Skeletal muscle tissue (tissue), 3 donors: ENCODE measurements at regions not wholly inside any gene's neighbourhood (a gene's known extent, or its start where the extent isn't known, plus 50 kb on each side); places are given as distances from the start of the nearest gene placed in this dataset.

Experiments
- H3K27ac ChIP-seq: one replicate; pipeline ENCODE4 v1.7.0; 2013; ENCODE audit warnings: mild to moderate bottlenecking, low read depth, low read length, inconsistent platforms
- H3K27me3 ChIP-seq, 3 donors: one replicate each; pipeline ENCODE4 v1.7.0; 2013; ENCODE audit warnings: low read length in 3 of 3; ENCODE audit not compliant: control insufficient read depth in 3 of 3, insufficient read depth in 3 of 3
- H3K36me3 ChIP-seq, 3 donors: one replicate each; pipeline ENCODE4 v1.7.0; 2013; ENCODE audit warnings: low read length in 3 of 3; ENCODE audit not compliant: control insufficient read depth in 3 of 3, insufficient read depth in 3 of 3
- H3K4me1 ChIP-seq, 3 donors: one replicate each; pipeline ENCODE4 v1.7.0; 2013; ENCODE audit warnings: low read length in 3 of 3, mild to moderate bottlenecking in 3 of 3; ENCODE audit not compliant: control insufficient read depth in 3 of 3, insufficient read depth in 3 of 3
- H3K4me3 ChIP-seq, 3 donors: one replicate each; pipeline ENCODE4 v1.7.0; 2013; ENCODE audit warnings: low read length in 3 of 3
- H3K9ac ChIP-seq, 3 donors: one replicate each; pipeline ENCODE4 v1.7.0; 2013; ENCODE audit warnings: low read length in 3 of 3, mild to moderate bottlenecking in 3 of 3, moderate library complexity in 2 of 3, low read depth in 1 of 3
- H3K9me3 ChIP-seq, 3 donors: one replicate each; pipeline ENCODE4 v1.7.0; 2013; ENCODE audit warnings: low read length in 3 of 3; ENCODE audit not compliant: control insufficient read depth in 3 of 3
- donor health status: Osteomylitis.

DNA sequence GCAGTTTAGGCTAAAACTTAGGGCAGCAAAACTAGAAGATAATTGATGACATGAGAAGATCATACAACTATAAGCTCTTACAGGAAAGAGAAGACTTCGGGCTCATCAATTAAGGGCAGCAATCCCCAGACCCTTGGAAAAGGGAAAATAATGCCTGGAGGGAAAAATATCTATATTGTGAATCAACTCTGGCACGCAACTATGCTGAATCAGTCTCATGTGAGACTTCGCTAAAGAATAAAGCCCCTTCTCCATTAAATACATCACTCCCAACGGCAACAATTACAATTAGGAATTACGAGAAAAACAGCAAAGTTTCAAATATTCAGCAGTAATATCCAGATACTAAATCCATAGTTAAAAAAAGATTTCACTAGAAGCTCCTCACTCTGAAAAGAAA, 2016.8 kb upstream of the IGFBP7 start:
- no peak overlapping the region for H3K9ac ChIP-seq
- no peaks in the 10 kb centered on the region for H3K27me3 ChIP-seq
- H3K36me3 ChIP-seq = no peaks in the 10 kb centered on the region
- no peak overlapping the region for H3K4me3 ChIP-seq
- H3K27ac ChIP-seq = no peak overlapping the region
- H3K4me1 ChIP-seq = no peaks in the 10 kb centered on the region
- H3K9me3 ChIP-seq = no peaks in the 10 kb centered on the region

GRCh38 chr4:59127743-59128142, 2017.6 kb upstream of the IGFBP7 start:
- H3K36me3 ChIP-seq = no peaks in the 10 kb centered on the region
- H3K27ac ChIP-seq = no peak overlapping the region
- H3K9ac ChIP-seq = no peak overlapping the region
- no peaks in the 10 kb centered on the region for H3K27me3 ChIP-seq
- H3K9me3 ChIP-seq = no peaks in the 10 kb centered on the region
- no peak overlapping the region for H3K4me3 ChIP-seq
- H3K4me1 ChIP-seq = no peaks in the 10 kb centered on the region

DNA sequence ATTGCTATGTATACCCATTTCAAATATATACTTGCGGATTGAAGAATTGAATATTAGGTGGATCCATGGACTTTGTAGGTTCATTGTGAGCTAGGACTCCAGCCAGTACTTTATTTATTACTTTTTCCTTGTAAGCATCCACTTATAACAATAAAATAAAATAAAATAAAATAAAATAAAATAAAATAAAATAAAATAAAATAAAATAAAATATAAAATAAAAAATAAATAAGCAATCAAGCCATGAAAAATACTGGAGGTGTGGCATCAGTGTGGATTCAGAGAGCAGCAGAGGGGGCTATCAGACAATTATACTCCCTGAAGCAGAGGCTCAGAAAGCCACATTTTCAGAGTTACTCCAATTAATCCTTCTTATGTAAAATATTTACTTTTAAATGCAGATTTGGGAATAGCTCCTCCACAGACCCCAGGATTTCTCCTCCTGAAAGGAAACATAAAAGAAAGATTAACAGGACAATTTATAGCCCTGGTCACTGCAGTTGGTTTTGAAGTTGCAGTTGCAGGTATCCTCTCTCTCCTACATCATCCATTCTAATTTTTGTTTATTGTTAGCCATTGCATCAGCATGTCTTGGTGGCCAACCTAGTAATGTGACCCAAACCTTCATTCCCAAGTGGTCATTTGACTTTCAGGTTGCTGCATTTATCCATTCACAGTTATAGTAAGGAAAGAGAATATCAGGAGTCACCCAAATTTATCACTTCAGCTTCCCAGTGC, 2025.2 kb upstream of the IGFBP7 start:
- Histone ChIP-seq H3K36me3 (no peaks in the 10 kb centered on the region), H3K9me3 (peaks cover 0 to 2% (median 0%) of the 10 kb centered on the region in 3 donors), H3K9ac (no peak overlapping the region), H3K4me3 (no peak overlapping the region), H3K4me1 (no peaks in the 10 kb centered on the region), H3K27me3 (no peaks in the 10 kb centered on the region), H3K27ac (no peak overlapping the region)

- H3K27ac ChIP-seq = no peak overlapping the region
- H3K4me1 ChIP-seq = no peaks in the 10 kb centered on the region
- H3K4me3 ChIP-seq = no peak overlapping the region
- no peak overlapping the region for H3K9ac ChIP-seq
- no peaks in the 10 kb centered on the region for H3K9me3 ChIP-seq
- H3K27me3 ChIP-seq = no peaks in the 10 kb centered on the region
- H3K36me3 ChIP-seq = no peaks in the 10 kb centered on the region
These were observed 2038.9 kb upstream of the ADGRL3 start for GRCh38 chr4:59161249-59161648.

- Histone ChIP-seq H3K9me3 (no peaks in the 10 kb centered on the region), H3K9ac (no peak overlapping the region), H3K27ac (no peak overlapping the region), H3K4me3 (no peak overlapping the region), H3K4me1 (no peaks in the 10 kb centered on the region), H3K36me3 (no peaks in the 10 kb centered on the region), H3K27me3 (no peaks in the 10 kb centered on the region)
These were observed 2024.5 kb upstream of the ADGRL3 start for GRCh38 chr4:59175617-59176016.

DNA sequence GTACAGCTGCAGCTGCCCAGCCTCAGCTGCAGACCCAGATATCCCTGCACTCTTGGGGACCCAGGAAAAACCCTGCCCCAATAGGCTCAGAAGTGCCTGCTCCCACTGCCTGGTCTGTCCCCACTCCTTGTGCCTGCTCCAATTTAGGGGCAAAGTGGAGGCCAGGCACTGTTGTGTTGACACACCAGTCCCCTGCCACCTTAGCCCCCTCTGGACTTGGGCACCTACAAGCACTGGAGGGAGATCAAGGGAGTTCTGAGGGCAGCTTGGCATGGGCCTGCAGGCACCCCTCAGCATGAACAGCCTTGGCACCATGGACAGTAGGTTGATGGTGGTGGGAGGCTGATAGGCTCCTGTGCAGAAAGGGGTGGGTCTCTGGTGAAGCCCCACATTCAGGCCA, 2020.8 kb upstream of the ADGRL3 start:
- no peak overlapping the region for H3K27ac ChIP-seq
- no peaks in the 10 kb centered on the region for H3K27me3 ChIP-seq
- H3K4me1 ChIP-seq = no peaks in the 10 kb centered on the region
- H3K9me3 ChIP-seq = no peaks in the 10 kb centered on the region
- no peaks in the 10 kb centered on the region for H3K36me3 ChIP-seq
- H3K4me3 ChIP-seq = no peak overlapping the region
- no peak overlapping the region for H3K9ac ChIP-seq

DNA sequence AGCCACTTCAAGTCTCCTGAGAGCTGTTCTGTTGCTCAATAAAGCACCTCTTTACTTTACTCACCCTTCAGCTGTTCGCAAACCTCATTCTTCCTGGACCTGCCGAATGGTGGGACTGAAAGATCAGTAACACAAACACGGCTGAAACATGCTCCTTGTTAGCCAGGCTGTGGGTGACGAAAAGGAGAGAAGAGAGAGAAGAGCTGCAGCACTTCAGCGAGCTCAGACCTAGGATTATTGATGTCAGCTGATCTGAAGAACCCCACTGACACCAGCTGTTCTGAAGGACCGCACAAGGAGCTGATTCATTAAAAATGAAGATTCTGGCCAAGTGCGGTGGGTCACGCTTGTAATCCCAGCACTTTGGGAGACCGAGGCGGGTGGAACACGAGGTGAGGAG, 2020.0 kb upstream of the ADGRL3 start:
- H3K9ac ChIP-seq = no peak overlapping the region
- no peaks in the 10 kb centered on the region for H3K36me3 ChIP-seq
- H3K4me3 ChIP-seq = no peak overlapping the region
- no peak overlapping the region for H3K27ac ChIP-seq
- no peaks in the 10 kb centered on the region for H3K27me3 ChIP-seq
- no peaks in the 10 kb centered on the region for H3K4me1 ChIP-seq
- H3K9me3 ChIP-seq = no peaks in the 10 kb centered on the region

DNA sequence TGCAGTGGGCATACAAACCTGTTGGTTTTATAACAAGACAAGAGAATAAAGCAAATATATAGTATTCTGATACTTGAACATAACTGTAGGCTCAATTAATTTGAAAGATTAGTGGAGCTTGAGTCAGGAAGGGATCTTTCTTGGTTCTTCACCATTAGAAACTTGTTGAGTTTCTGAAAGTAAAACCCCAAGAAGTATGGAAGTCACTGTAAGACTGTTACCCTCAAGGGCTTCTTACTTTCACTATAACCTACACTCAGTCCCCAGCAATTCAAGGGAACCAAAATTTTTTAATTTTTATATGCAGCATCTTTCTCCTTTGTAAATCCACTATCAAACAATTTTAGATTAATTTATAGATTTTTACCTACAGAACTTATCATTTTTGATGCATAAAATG, 2019.2 kb upstream of the ADGRL3 start:
- Histone ChIP-seq H3K4me1 (no peaks in the 10 kb centered on the region), H3K36me3 (no peaks in the 10 kb centered on the region), H3K27me3 (no peaks in the 10 kb centered on the region), H3K9ac (no peak overlapping the region), H3K4me3 (no peak overlapping the region), H3K9me3 (no peaks in the 10 kb centered on the region), H3K27ac (no peak overlapping the region)

- Histone ChIP-seq H3K27me3 (no peaks in the 10 kb centered on the region), H3K9me3 (peaks cover 0 to 3% (median 0%) of the 10 kb centered on the region in 3 donors), H3K27ac (no peak overlapping the region), H3K4me3 (no peak overlapping the region), H3K4me1 (no peaks in the 10 kb centered on the region), H3K9ac (no peak overlapping the region), H3K36me3 (no peaks in the 10 kb centered on the region)
These were observed 2004.3 kb upstream of the ADGRL3 start for GRCh38 chr4:59195839-59196238.

GRCh38 chr4:59200992-59201391, 1999.1 kb upstream of the ADGRL3 start:
- Histone ChIP-seq H3K4me1 (no peaks in the 10 kb centered on the region), H3K9me3 (no peaks in the 10 kb centered on the region), H3K27ac (no peak overlapping the region), H3K27me3 (no peaks in the 10 kb centered on the region), H3K9ac (no peak overlapping the region), H3K36me3 (no peaks in the 10 kb centered on the region), H3K4me3 (no peak overlapping the region)
